ENCODE measurements at regions not wholly inside any gene's neighbourhood (a gene's known extent, or its start where the extent isn't known, plus 50 kb on each side); places are given as distances from the start of the nearest gene placed in this dataset.

GRCh38 chr3:147906285-147906684 is 497.1 kb downstream of the ZIC1 start:
- no peak overlapping the region for H3K4me3 ChIP-seq (ENCODE audit: control insufficient read depth, low read depth, low read length)
- no peak for DNase-seq (ENCODE audit: low read depth)
- TF ChIP-seq CTCF (IDR thresholded peaks at IDR 0.05; ENCODE audit: control insufficient read depth, insufficient read depth, low read depth, low read length, missing control alignments), result no peak

- H3K4me3 ChIP-seq (ENCODE audit: control insufficient read depth, low read depth, low read length), result no peak overlapping the region
- no peak for TF ChIP-seq CTCF (IDR thresholded peaks at IDR 0.05; ENCODE audit: control insufficient read depth, insufficient read depth, low read depth, low read length, missing control alignments)
- DNase-seq (ENCODE audit: low read depth), result no peak
Measured at GRCh38 chr3:147914532-147914931, 505.4 kb downstream of the ZIC1 start.

- peak; percentile 55 for DNase-seq (ENCODE audit: low read depth)
- TF ChIP-seq CTCF (IDR thresholded peaks at IDR 0.05; ENCODE audit: control insufficient read depth, insufficient read depth, low read depth, low read length, missing control alignments), result no peak
- H3K4me3 ChIP-seq (ENCODE audit: control insufficient read depth, low read depth, low read length), result no peak overlapping the region
Measured at GRCh38 chr3:147915057-147915456, 505.9 kb downstream of the ZIC1 start.

GRCh38 chr3:147919496-147919895 is 510.3 kb downstream of the ZIC1 start:
- no peak for TF ChIP-seq CTCF (IDR thresholded peaks at IDR 0.05; ENCODE audit: control insufficient read depth, insufficient read depth, low read depth, low read length, missing control alignments)
- H3K4me3 ChIP-seq (ENCODE audit: control insufficient read depth, low read depth, low read length), result no peak overlapping the region
- DNase-seq (ENCODE audit: low read depth), result no peak

- no peak for TF ChIP-seq CTCF (IDR thresholded peaks at IDR 0.05; ENCODE audit: control insufficient read depth, insufficient read depth, low read depth, low read length, missing control alignments)
- DNase-seq (ENCODE audit: low read depth), result no peak
- no peak overlapping the region for H3K4me3 ChIP-seq (ENCODE audit: control insufficient read depth, low read depth, low read length)
Measured at GRCh38 chr3:147921051-147921450, 511.9 kb downstream of the ZIC1 start.

GRCh38 chr3:147924755-147925154 is 515.6 kb downstream of the ZIC1 start:
- H3K4me3 ChIP-seq (ENCODE audit: control insufficient read depth, low read depth, low read length), result no peak overlapping the region
- no peak for DNase-seq (ENCODE audit: low read depth)
- TF ChIP-seq CTCF (IDR thresholded peaks at IDR 0.05; ENCODE audit: control insufficient read depth, insufficient read depth, low read depth, low read length, missing control alignments), result no peak

- DNase-seq (ENCODE audit: low read depth), result no peak
- no peak for TF ChIP-seq CTCF (IDR thresholded peaks at IDR 0.05; ENCODE audit: control insufficient read depth, insufficient read depth, low read depth, low read length, missing control alignments)
- no peak overlapping the region for H3K4me3 ChIP-seq (ENCODE audit: control insufficient read depth, low read depth, low read length)
Measured at GRCh38 chr3:147925272-147925671, 516.1 kb downstream of the ZIC1 start.
